Activated naive CD4-positive, alpha-beta T cell treated with anti-CD3 and anti-CD28 coated beads for 36 hours (primary cell): ENCODE measurements at regions not wholly inside any gene's neighbourhood (a gene's known extent, or its start where the extent isn't known, plus 50 kb on each side); places are given as distances from the start of the nearest gene placed in this dataset.

ENCODE experiments used
- CTCF ChIA-PET: fragments of 350-600 bp; sonication (Branson Sonifier 250); formaldehyde crosslinking; loops from one replicate; lab custom pipeline; 2021; ENCODE audit warnings: antibody characterized with exemption; lab: Charles Lee
- DNase-seq: peaks from one replicate; pipeline ENCODE4 v3.0.0-alpha.2; 2020
- H3K27ac Mint-ChIP-seq: one replicate; pipeline ENCODE4 v1.8.0; 2021; ENCODE audit warnings: mild to moderate bottlenecking, mixed read lengths
- H3K27me3 Mint-ChIP-seq: one replicate; pipeline ENCODE4 v1.8.0; 2021; ENCODE audit warnings: low read depth, mixed read lengths
- H3K36me3 Mint-ChIP-seq: one replicate; pipeline ENCODE4 v1.8.0; 2021; ENCODE audit warnings: low read depth, mixed read lengths
- H3K4me1 Mint-ChIP-seq: one replicate; pipeline ENCODE4 v1.8.0; 2021; ENCODE audit warnings: low read depth, mixed read lengths
- H3K4me3 Mint-ChIP-seq: one replicate; pipeline ENCODE4 v1.8.0; 2021; ENCODE audit warnings: mild to moderate bottlenecking, moderate library complexity, mixed read lengths
- H3K9me3 Mint-ChIP-seq: one replicate; pipeline ENCODE4 v1.8.0; 2021; ENCODE audit warnings: mixed read lengths
- intact Hi-C: fragments of 100-400 bp; cut with micrococcal nuclease; formaldehyde crosslinking; loops from one replicate; pipeline ENCODE4 v1.15.1; 2023

- intact Hi-C loops, result no loop called here
- CTCF ChIA-PET, result no interaction called here
- H3K4me3 Mint-ChIP-seq, result no peak overlapping the region
- peaks cover 7% of the 10 kb centered on the region for H3K9me3 Mint-ChIP-seq
- no peaks in the 10 kb centered on the region for H3K27me3 Mint-ChIP-seq
- no peak for DNase-seq
- no peak overlapping the region for H3K27ac Mint-ChIP-seq
- H3K4me1 Mint-ChIP-seq, result no peaks in the 10 kb centered on the region
- H3K36me3 Mint-ChIP-seq, result no peaks in the 10 kb centered on the region
Measured at GRCh38 chr16:6149031-6149430, 1051.4 kb upstream of the EEF2KMT start.

- Mint-ChIP-seq H3K9me3 (peaks cover 7% of the 10 kb centered on the region), H3K27me3 (no peaks in the 10 kb centered on the region), H3K4me3 (no peak overlapping the region), H3K27ac (no peak overlapping the region), H3K4me1 (no peaks in the 10 kb centered on the region), H3K36me3 (no peaks in the 10 kb centered on the region)
- CTCF ChIA-PET, result interaction anchor here (0.6 kb wide), 1 partner anchor 516 kb away, joined by 3 read pairs; no protein-coding TSS in a partner anchor
- no peak for DNase-seq
- intact Hi-C loops, result no loop called here
Measured at GRCh38 chr16:6148361-6148760, 1050.8 kb upstream of the EEF2KMT start.

GRCh38 chr16:6146874-6147425 is 1049.4 kb upstream of the EEF2KMT start:
- H3K9me3 Mint-ChIP-seq, result peaks cover 10% of the 10 kb centered on the region
- no peak overlapping the region for H3K27ac Mint-ChIP-seq
- intact Hi-C loops, result no loop called here
- no peak for DNase-seq
- H3K4me3 Mint-ChIP-seq, result no peak overlapping the region
- H3K4me1 Mint-ChIP-seq, result no peaks in the 10 kb centered on the region
- H3K36me3 Mint-ChIP-seq, result no peaks in the 10 kb centered on the region
- no peaks in the 10 kb centered on the region for H3K27me3 Mint-ChIP-seq
- CTCF ChIA-PET, result interaction anchor here (1.2 kb wide), 1 partner anchor 12 kb away, joined by 3 read pairs; no protein-coding TSS in a partner anchor

- no peak for DNase-seq
- Mint-ChIP-seq H3K27me3 (no peaks in the 10 kb centered on the region), H3K36me3 (no peaks in the 10 kb centered on the region), H3K27ac (no peak overlapping the region), H3K4me3 (no peak overlapping the region), H3K9me3 (peaks cover 10% of the 10 kb centered on the region), H3K4me1 (no peaks in the 10 kb centered on the region)
- intact Hi-C loops, result no loop called here
- CTCF ChIA-PET, result no interaction called here
Measured at GRCh38 chr16:6146356-6146755, 1048.8 kb upstream of the EEF2KMT start.

- no peak overlapping the region for H3K27ac Mint-ChIP-seq
- H3K36me3 Mint-ChIP-seq, result no peaks in the 10 kb centered on the region
- DNase-seq, result no peak
- intact Hi-C loops, result no loop called here
- peaks cover 10% of the 10 kb centered on the region for H3K9me3 Mint-ChIP-seq
- CTCF ChIA-PET, result no interaction called here
- no peak overlapping the region for H3K4me3 Mint-ChIP-seq
- H3K27me3 Mint-ChIP-seq, result peaks cover 2% of the 10 kb centered on the region
- no peaks in the 10 kb centered on the region for H3K4me1 Mint-ChIP-seq
Measured at GRCh38 chr16:6144463-6144862, 1046.9 kb upstream of the EEF2KMT start.

GRCh38 chr16:6143020-6143419 is 1045.4 kb upstream of the EEF2KMT start:
- no peak overlapping the region for H3K27ac Mint-ChIP-seq
- no peak overlapping the region for H3K4me3 Mint-ChIP-seq
- intact Hi-C loops, result no loop called here
- H3K27me3 Mint-ChIP-seq, result peaks cover 2% of the 10 kb centered on the region
- DNase-seq, result no peak
- no peaks in the 10 kb centered on the region for H3K4me1 Mint-ChIP-seq
- CTCF ChIA-PET, result no interaction called here
- no peaks in the 10 kb centered on the region for H3K36me3 Mint-ChIP-seq
- peaks cover 10% of the 10 kb centered on the region for H3K9me3 Mint-ChIP-seq

- Mint-ChIP-seq H3K4me3 (no peak overlapping the region), H3K9me3 (peaks cover 15% of the 10 kb centered on the region), H3K27ac (no peak overlapping the region), H3K4me1 (no peaks in the 10 kb centered on the region), H3K27me3 (no peaks in the 10 kb centered on the region), H3K36me3 (no peaks in the 10 kb centered on the region)
- no peak for DNase-seq
- CTCF ChIA-PET, result no interaction called here
- intact Hi-C loops, result no loop called here
Measured at GRCh38 chr16:6133009-6133557, 1035.5 kb upstream of the EEF2KMT start.

- no peaks in the 10 kb centered on the region for H3K36me3 Mint-ChIP-seq
- DNase-seq, result no peak
- no peak overlapping the region for H3K27ac Mint-ChIP-seq
- no peaks in the 10 kb centered on the region for H3K27me3 Mint-ChIP-seq
- peaks cover 15% of the 10 kb centered on the region for H3K9me3 Mint-ChIP-seq
- no peaks in the 10 kb centered on the region for H3K4me1 Mint-ChIP-seq
- CTCF ChIA-PET, result no interaction called here
- H3K4me3 Mint-ChIP-seq, result no peak overlapping the region
- intact Hi-C loops, result no loop called here
Measured at GRCh38 chr16:6132121-6132520, 1034.5 kb upstream of the EEF2KMT start.

- Mint-ChIP-seq H3K27me3 (no peaks in the 10 kb centered on the region), H3K9me3 (peaks cover 15% of the 10 kb centered on the region), H3K4me1 (no peaks in the 10 kb centered on the region), H3K4me3 (no peak overlapping the region), H3K27ac (no peak overlapping the region), H3K36me3 (no peaks in the 10 kb centered on the region)
- CTCF ChIA-PET, result no interaction called here
- no peak for DNase-seq
- intact Hi-C loops, result no loop called here
Measured at GRCh38 chr16:6131526-6132050, 1034.0 kb upstream of the EEF2KMT start.

- Mint-ChIP-seq H3K4me1 (no peaks in the 10 kb centered on the region), H3K36me3 (no peaks in the 10 kb centered on the region), H3K9me3 (peaks cover 3% of the 10 kb centered on the region), H3K27ac (no peak overlapping the region), H3K4me3 (no peak overlapping the region), H3K27me3 (no peaks in the 10 kb centered on the region)
- CTCF ChIA-PET, result no interaction called here
- DNase-seq, result no peak
- intact Hi-C loops, result no loop called here
Measured at GRCh38 chr16:6125483-6126259, 1028.1 kb upstream of the EEF2KMT start.

- no peaks in the 10 kb centered on the region for H3K27me3 Mint-ChIP-seq
- CTCF ChIA-PET, result no interaction called here
Measured at GRCh38 chr16:6124136-6124535, 1026.5 kb upstream of the EEF2KMT start.

GRCh38 chr16:6122401-6122800 is 1024.8 kb upstream of the EEF2KMT start:
- Mint-ChIP-seq H3K9me3 (peaks cover 6% of the 10 kb centered on the region), H3K4me3 (no peak overlapping the region), H3K27ac (no peak overlapping the region), H3K27me3 (no peaks in the 10 kb centered on the region), H3K4me1 (no peaks in the 10 kb centered on the region), H3K36me3 (no peaks in the 10 kb centered on the region)
- intact Hi-C loops, result no loop called here
- CTCF ChIA-PET, result no interaction called here
- DNase-seq, result no peak

More at GRCh38 chr16:6124136-6124535, 1026.5 kb upstream of the EEF2KMT start:
- no peaks in the 10 kb centered on the region for H3K36me3 Mint-ChIP-seq
- no peaks in the 10 kb centered on the region for H3K4me1 Mint-ChIP-seq
- H3K4me3 Mint-ChIP-seq, result no peak overlapping the region
- H3K9me3 Mint-ChIP-seq, result peaks cover 3% of the 10 kb centered on the region
- no peak for DNase-seq
- no peak overlapping the region for H3K27ac Mint-ChIP-seq
- intact Hi-C loops, result no loop called here

GRCh38 chr16:6114691-6115090 is 1017.1 kb upstream of the EEF2KMT start:
- no peak overlapping the region for H3K27ac Mint-ChIP-seq
- no peaks in the 10 kb centered on the region for H3K4me1 Mint-ChIP-seq
- CTCF ChIA-PET, result no interaction called here

More at GRCh38 chr16:6114691-6115090, 1017.1 kb upstream of the EEF2KMT start:
- H3K27me3 Mint-ChIP-seq, result no peaks in the 10 kb centered on the region
- no peak overlapping the region for H3K4me3 Mint-ChIP-seq
- H3K36me3 Mint-ChIP-seq, result no peaks in the 10 kb centered on the region
- DNase-seq, result no peak
- peaks cover 7% of the 10 kb centered on the region for H3K9me3 Mint-ChIP-seq
- intact Hi-C loops, result no loop called here
